ENCODE measurements at regions not wholly inside any gene's neighbourhood (a gene's known extent, or its start where the extent isn't known, plus 50 kb on each side); places are given as distances from the start of the nearest gene placed in this dataset.
"Not testable (repeated sequence)": the region's sequence is repeated elsewhere in the genome, so short reads cannot be mapped to it uniquely, and the experiment has no call there.

DNA sequence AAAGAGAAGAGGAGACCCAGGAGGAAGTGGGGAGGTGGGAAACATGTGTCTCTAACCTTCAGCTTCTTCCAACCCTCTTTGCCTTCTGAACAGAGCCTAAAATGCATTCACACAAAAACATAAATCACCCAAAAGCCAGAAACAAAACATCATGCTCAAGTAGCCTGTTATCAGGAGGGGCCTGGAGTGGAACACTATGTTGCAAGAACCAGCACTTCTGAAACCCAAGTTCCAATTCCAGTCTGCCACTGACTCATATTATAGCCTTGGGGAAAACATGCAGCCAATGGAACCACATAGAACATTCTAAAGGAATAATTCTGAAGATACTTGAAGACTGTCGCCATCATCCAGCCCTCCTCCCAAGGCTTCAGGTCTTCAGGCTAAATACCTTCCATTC lies 169.8 kb upstream of the PLXNC1 start:
- no peak for DNase-seq (ENCODE audit: low read depth in 2 of 2)

DNA sequence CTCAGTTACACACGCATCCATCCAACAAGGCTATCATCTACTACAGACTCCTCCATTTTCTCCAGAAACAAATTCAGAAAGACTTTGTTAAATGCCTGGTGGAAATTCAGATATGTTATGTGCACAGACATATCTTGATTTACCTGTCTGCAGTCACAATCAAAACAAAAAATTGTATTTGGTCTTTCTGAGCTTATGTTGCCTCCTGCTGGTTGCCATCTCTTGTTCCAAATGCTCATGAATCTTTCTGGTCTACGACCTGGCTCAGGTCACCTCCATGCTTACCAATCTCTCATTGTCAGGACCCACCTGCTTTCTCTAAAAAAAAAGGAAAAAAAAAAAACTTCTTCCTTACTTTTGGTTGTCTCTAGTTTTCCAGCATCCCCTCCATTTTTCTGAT lies 169.2 kb upstream of the PLXNC1 start:
- DNase-seq (ENCODE audit: low read depth in 2 of 2): peak in 1 of 2 donors; percentile 14

DNA sequence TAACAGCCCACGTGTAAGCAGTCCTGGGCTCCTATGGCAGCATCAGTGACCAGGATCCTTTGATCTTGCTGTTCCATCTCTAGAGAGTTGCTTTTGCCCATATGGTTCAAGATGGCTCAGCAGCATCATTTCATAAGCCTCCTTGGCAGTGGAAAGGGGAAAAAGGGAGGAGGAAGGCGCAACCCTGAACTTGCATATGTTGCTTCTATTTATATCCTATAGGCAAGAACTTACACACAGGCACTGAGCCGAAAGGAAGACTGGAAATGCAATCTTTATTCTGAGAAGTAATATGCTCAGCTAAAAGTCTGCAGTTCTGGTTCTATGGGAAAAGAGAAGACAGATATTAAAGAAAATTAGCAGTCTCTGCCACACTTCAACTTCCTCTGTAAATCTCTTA lies 167.7 kb upstream of the PLXNC1 start:
- no peak for DNase-seq (ENCODE audit: low read depth in 2 of 2)

DNA sequence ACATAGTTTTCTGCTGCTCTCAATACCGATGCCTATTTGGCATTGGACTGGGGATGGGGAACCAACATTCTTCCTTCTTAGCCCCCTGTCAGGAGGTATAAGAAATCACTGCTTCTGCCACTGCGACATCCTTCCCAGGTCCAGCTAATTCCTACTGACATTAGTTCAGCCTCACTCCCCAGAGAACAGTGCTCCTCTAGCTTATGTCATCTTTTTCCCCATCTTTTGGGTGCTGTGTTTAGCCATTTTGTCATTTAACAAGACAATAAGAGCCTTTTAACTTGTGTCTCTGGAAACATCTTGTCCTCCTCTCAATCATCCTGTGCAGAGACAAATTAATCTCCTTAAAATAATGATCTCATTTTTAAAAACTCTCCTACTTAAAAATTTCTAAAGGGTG lies 167.0 kb upstream of the PLXNC1 start:
- no peak for DNase-seq (ENCODE audit: low read depth in 2 of 2)

DNA sequence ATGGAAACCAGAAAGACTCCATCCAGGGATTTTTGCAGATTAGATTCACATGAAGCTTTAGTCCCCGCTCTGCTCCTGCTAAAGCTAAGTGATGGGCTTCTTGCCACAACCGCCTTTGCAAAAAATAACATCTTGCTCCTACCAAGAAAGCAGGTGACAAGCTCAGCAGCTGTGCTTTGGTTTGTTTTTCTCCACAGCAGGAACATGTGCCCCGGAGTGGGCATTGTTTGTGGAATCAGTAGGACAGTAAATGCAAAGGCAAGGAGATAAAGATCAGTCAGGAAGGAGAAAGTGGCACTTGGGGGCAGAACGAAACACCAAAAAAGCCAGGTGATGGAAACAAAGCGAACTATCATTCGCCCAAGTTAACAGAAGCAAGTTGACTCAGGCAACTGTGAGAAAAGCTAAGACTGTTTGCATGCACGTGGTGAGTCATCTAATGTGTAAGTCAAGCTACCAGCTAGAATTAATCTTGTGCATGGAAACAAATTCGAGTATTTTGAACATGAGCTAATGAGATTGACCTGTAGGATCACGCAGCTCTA lies 165.5 kb upstream of the PLXNC1 start:
- DNase-seq (ENCODE audit: low read depth in 2 of 2): peak; percentile 4 to 20

DNA sequence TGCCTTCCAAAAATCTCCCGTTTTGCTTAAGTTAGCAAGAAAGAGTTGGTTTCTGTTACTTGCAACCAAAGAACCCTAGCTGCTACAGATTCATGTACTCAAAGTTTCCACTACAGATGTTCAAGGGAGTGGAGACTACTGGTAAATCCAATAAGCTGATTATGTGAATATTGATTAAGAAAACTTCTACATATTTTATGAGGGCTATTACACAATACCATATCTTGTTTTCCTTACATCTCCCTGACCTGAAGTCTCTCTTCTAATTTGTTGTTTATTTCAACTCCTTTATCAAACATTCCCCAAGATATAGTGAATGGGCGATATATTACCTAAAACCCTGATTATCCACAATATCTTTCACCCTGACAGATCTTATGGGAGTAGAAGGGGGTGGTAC lies 164.4 kb upstream of the PLXNC1 start:
- DNase-seq (ENCODE audit: low read depth in 2 of 2): no peak

DNA sequence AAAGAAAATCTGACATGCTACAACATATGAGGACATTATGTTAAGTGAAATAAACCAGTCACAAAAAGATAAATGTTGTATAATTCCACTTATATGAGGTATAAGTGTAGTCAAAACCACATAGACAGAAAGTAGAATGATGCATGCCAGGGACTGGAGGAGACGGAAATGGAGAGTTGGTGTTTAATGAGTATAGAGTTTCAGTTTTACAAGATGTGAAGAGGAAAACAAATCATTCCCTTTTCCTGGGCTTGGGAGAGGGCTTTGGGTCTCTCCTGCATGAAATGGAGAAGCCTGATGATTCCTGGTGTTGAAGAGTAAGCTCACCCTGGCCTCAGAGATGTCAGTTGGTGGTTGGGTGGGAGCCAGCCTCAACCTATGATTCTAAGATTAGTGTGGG lies 158.4 kb upstream of the PLXNC1 start:
- no peak for DNase-seq (ENCODE audit: low read depth in 2 of 2)

DNA sequence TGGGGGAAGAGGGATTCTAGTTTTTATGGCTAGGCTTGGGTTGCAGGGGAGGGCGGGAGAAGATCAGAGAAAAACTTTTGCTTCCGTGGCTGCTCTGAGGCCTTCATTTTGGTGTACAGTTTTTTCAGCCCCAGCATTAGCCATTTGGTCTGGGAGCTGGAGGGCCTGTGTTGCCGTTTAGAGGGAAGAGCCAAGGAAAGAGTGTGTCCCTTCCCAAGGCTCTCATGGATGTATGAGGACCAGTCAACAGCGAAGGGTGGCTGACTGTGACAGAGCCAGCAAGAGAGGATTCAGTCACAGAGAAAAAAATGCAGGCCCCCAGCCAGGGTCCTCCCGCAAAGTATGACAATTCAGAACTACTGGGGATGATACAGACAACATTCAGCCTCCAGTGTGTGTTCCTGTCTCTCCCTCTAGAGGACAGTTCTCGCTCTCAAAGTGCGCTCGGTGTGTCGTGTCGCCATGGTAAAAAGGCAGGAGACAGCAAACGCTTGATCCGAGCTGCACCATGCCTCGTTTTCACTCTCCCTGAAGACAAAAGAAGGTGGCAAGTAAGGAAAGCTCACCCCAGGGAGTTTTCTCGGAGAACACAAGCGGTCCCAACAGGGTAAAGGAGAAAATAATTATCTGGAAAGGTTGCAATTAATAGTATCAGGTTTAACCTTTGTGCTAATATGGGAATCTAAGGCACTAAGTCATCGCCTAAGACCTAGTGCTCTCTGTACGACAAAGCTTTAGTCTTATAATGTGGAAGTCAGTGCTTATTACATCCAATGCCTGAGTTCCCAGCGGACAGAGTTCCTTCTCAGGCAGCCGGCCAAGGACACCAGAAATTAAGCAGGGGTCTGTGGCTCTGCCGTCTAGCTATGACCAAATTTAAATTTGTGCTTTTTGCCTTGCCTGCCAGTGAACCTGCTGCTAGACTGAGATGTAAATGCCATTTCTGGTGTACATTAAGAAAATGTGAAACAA lies 157.3 kb upstream of the PLXNC1 start:
- DNase-seq (ENCODE audit: low read depth in 2 of 2): no peak

DNA sequence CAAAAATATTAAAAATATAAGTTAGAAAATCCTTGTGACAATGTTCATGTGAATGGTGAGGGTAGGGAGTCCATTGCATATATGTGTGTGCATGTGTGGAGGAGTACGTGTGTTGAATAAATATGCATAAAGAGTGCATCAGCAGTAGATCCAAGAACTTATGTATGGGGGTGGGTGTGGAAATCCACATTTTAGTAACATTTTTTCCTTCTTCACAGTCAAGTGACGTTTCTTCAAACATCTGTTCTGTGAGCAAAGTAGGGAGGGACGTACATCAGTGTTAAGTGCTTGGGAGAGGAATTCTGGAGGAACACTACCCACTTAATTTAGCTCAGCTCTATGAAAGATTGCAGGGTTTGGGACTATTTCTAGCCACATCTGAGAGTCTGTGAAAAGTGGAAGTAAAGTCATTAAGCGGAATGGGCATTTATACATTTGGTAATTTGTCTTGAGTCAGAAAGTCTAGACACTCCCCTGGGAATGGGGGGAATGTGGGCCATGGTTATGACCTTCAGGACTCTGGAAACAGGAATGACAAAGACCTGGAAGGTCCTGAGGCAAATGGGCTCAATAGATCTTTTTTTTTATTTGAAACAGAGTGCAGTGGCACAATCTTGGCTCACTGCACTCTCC lies 156.4 kb upstream of the PLXNC1 start:
- no peak for DNase-seq (ENCODE audit: low read depth in 2 of 2)

DNA sequence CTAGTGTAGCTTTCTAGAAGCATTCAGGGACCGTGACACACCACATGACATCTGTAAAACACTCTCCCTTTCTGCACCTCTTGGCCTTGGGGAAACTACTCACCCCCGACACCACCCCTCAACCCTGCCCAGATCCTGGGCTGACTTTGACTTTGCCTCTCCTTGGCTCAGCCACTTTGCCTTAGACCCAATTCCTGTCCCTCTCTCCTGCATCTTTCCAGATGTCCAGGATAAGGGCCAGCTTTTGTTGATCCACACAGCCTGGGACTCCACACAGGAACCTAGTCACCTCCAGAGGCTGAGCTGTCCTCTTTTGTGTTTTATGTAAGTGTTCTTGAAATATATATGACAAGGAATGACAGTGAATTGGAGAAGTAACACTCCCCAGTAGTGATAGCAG lies 153.7 kb upstream of the PLXNC1 start:
- no peak for DNase-seq (ENCODE audit: low read depth in 2 of 2)

DNA sequence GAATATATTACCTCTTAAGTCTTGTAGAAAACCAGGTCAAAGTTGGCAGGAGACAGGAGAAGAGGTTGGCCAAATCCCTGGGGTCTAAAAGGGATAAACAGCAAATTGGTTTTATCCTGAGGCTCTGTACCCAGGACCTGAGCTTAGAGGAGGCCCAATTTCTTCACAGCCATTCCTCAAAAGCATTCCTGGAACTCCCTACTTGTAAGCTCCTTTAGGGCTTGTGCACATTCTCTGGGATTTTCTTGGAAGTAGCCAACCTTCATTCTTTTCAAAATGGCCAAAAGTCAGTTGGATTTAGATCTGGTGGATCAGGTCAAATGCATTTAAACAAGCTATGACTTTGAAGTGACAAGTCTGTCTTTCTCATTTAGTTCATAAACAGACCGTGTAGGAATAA lies 152.1 kb upstream of the PLXNC1 start:
- no peak for DNase-seq (ENCODE audit: low read depth in 2 of 2)

DNA sequence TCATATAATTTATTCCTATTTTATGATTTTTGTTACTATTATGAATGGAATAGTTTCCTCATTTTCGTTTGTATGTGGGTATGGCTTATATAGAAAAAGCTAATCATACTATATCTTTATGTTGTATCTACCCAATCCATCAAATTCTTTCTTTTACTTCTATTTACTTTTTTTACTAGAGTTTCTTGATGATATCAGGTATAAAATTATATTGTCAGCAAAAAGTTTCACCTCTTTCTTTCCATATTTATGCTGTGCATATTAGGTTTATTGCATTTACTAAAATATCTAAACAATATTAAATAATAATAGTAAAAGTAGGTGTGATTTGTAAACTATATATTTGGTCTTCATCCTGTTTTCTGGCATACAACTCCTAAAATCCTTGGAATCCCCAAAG lies 146.7 kb upstream of the PLXNC1 start:
- DNase-seq (ENCODE audit: low read depth in 2 of 2): no peak

DNA sequence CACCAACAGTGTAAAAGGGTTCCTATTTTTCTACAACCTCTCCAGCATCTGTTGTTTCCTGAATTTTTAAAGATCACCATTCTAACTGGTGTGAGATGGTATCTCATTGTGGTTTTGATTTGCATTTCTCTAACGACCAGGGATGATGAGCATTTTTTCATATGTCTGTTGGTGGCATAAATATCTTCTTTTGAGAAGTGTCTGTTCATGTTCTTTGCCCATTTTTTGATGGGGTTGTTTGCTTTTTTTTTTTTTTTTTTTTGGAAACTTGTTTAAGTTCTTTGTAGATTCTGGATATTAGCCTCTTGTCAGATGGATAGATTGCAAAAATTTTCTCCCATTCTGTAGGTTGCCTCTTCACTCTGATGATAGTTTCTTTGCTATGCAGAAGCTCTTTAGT lies 145.5 kb upstream of the PLXNC1 start:
- not testable (repeated sequence) for DNase-seq (ENCODE audit: low read depth in 2 of 2)

DNA sequence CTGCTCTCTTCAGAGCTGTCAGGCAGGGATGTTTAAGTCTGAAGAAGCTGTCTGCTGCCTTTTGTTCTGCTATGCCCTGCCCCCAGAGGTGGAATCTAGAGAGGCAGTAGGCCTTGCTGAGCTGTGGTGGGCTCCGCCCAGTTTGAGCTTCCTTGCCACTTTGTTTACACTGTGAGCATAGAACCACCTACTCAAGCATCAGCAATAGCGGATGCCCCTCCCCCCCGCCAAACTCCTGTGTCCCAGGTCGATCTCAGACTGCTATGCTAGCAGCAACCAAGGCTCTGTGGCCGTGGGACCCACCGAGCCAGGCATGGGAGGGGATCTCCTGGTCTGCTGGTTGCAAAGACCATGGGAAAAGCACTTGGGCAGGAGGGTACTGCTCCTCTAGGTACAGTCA lies 140.5 kb upstream of the PLXNC1 start:
- peak; percentile 7 to 22 for DNase-seq (ENCODE audit: low read depth in 2 of 2)

DNA sequence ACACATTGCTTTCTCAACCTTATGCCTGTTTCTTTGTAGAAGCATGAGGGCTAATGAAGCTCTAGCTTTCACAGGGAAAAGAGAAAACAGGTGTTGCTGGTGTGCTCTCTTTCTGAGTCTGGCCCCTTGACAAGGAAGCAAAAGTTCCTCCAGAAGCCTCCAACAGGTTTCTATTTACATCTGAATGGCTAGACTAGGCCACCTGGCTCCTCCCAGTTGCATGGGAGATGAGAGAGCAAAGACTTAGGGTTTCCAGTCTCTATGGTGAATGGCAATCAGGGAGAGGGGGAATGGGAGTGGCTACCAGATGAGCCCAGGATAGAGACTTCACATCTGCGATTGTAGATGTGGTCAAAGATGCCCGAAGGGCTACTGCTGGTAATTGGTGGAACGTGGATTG lies 138.1 kb upstream of the PLXNC1 start:
- no peak for DNase-seq (ENCODE audit: low read depth in 2 of 2)

DNA sequence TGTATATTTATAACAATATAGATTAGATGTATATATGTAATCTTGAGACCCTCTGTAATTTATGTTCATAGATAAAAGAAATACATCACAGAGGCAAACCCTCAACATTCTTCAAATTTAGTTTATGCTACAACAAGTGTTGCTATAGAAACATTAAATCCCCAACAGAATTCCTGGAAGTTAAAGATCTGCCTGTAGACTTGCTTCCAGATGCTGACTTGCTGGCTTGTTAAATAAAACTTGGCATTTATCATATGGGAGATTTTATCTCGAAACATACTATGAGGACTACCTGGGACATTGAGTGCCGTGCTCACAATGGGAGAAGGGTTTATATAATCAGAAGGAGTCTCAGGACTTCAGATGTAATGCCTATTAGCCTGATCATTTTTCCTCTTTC lies 136.3 kb upstream of the PLXNC1 start:
- no peak for DNase-seq (ENCODE audit: low read depth in 2 of 2)

DNA sequence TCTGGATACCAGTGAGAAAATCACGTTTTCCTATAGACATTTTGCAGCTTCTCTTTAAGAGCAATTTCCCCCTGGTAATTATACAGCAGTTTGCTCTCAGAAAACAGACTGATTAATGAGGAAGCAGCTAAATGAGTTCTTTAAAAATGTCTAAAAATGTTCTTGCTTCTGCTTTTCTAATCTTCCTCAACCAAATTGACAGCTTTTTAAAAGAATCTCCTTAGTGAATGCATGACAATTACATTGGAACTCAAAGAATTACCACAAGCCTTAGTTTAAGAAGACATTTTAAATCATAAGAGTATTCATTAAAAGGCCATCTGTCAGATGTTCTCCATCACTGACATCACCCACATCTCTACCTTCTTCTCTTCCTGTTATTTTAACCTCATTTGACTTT lies 135.8 kb upstream of the PLXNC1 start:
- no peak for DNase-seq (ENCODE audit: low read depth in 2 of 2)

DNA sequence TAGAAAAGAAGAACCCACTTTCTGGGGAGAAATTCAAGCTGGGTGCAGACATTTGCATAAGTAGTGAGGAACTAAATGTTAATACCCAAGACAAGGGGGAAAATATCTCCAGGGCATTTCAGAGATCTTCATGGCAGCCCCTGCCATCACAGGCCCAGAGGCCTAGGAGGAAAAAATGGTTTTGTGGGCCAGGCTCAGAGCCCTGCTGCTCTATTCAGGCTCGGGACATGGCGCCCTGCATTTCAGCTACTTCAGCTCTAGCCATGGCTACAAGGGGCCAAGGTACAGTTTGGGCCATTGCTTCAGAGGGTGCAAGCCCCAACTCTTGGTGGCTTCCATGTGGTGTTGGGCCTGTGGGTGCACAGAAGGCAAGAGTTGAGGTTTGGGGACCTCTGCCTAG lies 131.1 kb upstream of the PLXNC1 start:
- not testable (repeated sequence) for DNase-seq (ENCODE audit: low read depth in 2 of 2)

DNA sequence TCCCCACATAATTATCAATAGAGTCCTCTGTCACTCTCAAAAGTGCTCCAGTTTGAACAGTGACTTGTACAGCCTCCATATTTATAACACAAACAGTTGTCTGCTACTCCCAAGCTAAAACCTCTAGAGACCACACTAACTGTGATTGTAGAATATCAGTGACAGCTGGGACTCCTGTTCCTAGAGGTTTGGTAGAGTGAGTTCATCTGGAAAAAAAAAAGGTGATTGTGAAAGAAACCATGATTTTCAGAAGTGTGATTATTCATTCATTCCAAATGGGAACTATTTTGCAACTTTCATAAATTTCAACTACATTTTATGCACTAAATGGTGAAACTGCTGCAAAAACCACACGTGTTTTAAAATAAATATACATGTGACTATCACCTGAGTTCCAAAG lies 128.0 kb upstream of the PLXNC1 start:
- no peak for DNase-seq (ENCODE audit: low read depth in 2 of 2)

DNA sequence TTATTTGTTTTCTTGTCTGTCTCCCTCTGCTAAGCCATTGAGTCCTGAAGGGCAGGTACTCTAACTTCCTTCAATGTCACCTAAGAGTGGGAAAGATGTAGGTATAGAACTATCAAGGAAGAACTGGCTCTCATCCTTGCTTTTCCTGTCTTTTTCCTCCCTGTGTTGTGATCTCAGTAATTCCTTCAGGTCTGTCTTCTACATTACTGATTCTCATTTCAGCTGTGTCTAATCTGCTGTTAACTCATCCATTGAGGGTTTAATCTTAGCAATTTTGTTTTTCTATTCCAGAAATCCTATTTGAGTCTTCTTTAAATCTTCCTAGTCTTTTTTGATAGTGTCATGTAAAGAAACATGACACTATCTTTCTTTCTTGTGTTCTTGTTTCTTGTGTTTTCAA lies 124.5 kb upstream of the PLXNC1 start:
- DNase-seq (ENCODE audit: low read depth in 2 of 2): no peak

DNA sequence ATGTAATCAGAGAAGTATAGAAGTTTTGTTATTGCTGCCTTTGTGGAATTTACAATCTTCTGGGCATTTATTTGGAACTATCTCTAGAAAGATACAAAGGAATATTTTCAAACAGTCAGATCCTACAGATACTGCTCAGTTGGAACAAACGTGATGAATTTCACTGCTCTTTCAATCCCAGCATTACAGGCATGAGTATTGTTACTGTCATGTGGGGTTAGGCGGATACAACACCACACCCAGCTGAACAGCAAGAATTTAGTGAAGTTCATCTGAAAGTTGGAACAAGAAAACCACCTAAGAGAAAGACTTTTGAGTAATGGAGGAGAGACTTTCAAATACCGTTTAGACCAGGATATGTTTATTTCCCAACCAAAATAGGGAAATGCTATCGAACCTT lies 123.3 kb upstream of the PLXNC1 start:
- no peak for DNase-seq (ENCODE audit: low read depth in 2 of 2)

DNA sequence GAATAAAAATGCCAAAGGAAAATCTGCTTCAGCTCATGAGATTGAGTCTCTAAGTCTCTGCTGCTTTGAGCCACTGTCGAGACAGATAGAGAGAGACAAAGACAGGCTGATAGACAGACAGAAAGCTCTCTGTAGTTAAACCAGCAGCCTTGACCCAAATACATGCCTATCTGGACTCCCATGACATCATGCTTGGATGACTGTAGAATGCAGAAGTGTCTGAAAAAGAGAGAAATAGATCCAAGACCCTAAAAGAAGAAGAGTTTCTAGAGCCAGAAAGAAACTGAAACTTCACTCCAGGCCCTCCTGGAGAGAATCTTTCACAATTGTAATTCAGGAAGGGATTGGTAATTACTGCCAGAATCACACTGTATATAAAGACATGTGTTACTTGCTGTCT lies 122.6 kb upstream of the PLXNC1 start:
- DNase-seq (ENCODE audit: low read depth in 2 of 2): no peak

DNA sequence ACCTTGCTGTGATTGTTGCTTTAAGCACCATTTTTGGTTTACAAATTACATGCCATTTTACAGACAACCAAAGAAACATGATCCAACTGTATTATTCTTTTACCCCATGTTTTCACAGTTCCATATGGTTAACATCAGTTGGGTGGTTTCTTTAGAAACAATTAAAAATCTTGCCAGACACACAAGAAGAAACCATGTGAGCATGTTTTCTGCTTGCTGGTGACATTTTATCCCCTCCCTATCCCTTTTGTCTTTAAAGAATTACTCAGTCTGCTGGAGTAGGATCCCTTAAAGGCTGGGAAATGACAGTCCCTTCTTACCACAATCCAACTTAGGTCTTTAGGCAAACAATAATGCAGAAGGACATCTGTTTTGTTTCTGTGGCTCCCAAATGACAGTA lies 121.8 kb upstream of the PLXNC1 start:
- DNase-seq (ENCODE audit: low read depth in 2 of 2): no peak

Measured in stimulated activated CD4-positive, alpha-beta T cell treated with anti-CD3 and anti-CD28 coated beads, Interleukin-15, amount 100 ng/mL, for 48 hours (primary cell).